Stomach (tissue), 8 donors: ENCODE measurements at regions not wholly inside any gene's neighbourhood (a gene's known extent, or its start where the extent isn't known, plus 50 kb on each side); places are given as distances from the start of the nearest gene placed in this dataset.

Source experiments
- DNase-seq, 2 donors: peaks; one replicate each; pipeline versions ENCODE4 v3.0.0 to v3.0.0-alpha.2; 2013 to 2019
- H3K27ac ChIP-seq, 5 donors: fragments of 200-600 bp in 4 of 5; sonication (generic) in 4 of 5; one replicate each; pipeline ENCODE4 v1.5.1; 2013 to 2019; ENCODE audit warnings: mild to moderate bottlenecking in 1 of 5, moderate library complexity in 1 of 5
- H3K27me3 ChIP-seq, 3 donors: fragments of 200-600 bp; sonication (generic); one replicate each; pipeline ENCODE4 v1.5.1; 2017 to 2019; ENCODE audit warnings: mixed run types in 1 of 3
- H3K36me3 ChIP-seq, 4 donors: fragments of 200-600 bp; sonication (generic); 1 replicate in 3 of 4; 2 replicates in 1 of 4; pipeline ENCODE4 v1.5.1; 2016 to 2019
- H3K4me1 ChIP-seq, 4 donors: fragments of 200-600 bp; sonication (generic); one replicate each; pipeline ENCODE4 v1.5.1; 2016 to 2019
- H3K4me3 ChIP-seq, 4 donors: fragments of 200-600 bp; sonication (generic) in 3 of 4; one replicate each; pipeline ENCODE4 v1.5.1; 2016 to 2019; ENCODE audit warnings: mild to moderate bottlenecking in 1 of 4
- H3K9me3 ChIP-seq, 4 donors: fragments of 200-600 bp; sonication (generic); one replicate each; pipeline ENCODE4 v1.5.1; 2016 to 2019
- CTCF ChIP-seq, 7 experiments: fragments of 450-650 bp in 4 of 7; fragments of 200-600 bp in 3 of 7; sonication (generic) in 3 of 7; IDR thresholded peaks; one replicate each; pipeline ENCODE4 v1.5.1; 2016 to 2019; ENCODE audit warnings: antibody characterized with exemption in 7 of 7, control low read depth in 2 of 7, mild to moderate bottlenecking in 1 of 7
- EP300 ChIP-seq: sonication (generic); formaldehyde crosslinking; IDR thresholded peaks from one replicate; pipeline ENCODE4 v1.6.1; 2017; ENCODE audit warnings: antibody characterized with exemption
- POLR2A ChIP-seq, 4 donors: fragments of 450-650 bp; IDR thresholded peaks; one replicate each; pipeline ENCODE4 v1.6.1; 2016; ENCODE audit warnings: antibody characterized with exemption in 4 of 4, control low read depth in 2 of 4, mild to moderate bottlenecking in 1 of 4, moderate library complexity in 1 of 4
- POLR2AphosphoS5 ChIP-seq, 3 donors: sonication (generic); formaldehyde crosslinking; IDR thresholded peaks; one replicate each; pipeline ENCODE4 v1.6.1; 2016; ENCODE audit warnings: antibody characterized with exemption in 3 of 3
- WGBS, 5 donors: extraction: QIAGEN DNeasy Blood & Tissue Kit in 3 of 5; methylation state at CpG; one replicate each; pipeline versions ENCODE4 v1.1.5 to v1.1.7; 2013 to 2018; 5-methylcytosine and 5-hydroxymethylcytosine counted together
- intact Hi-C: fragments of 100-400 bp; cut with DNase I; formaldehyde crosslinking; loops from one replicate; pipeline ENCODE4 v1.15.1; 2023; ENCODE audit warnings: low total_unique reads
- donor health status: healthy with polysubstance abuse.
- donor health status: Bipolar disorder and iron deficiency.
- donor health status: healthy.

DNA sequence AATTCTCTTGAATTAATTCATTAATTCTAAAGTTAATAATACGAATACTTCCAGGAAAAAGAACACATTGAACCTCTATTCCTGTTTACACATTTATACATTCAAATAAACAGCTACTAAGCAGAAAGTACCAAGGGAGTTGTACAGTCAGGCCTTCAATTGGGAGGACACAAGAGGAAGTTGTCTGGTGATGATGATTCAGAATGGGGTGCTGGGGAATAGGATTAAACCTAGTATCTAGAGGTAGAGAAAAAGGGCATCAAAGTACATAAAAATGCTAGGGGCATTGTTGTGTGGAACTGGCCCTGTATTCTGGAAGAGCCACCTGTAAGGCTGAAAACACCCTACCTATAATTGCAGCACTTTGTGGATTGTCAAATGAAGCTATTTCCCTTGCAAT is 71.7 kb upstream of the MROH9 start:
- Histone ChIP-seq H3K4me3 (no peak overlapping the region), H3K9me3 (no peaks in the 10 kb centered on the region), H3K27ac (no peak overlapping the region), H3K36me3 (no peaks in the 10 kb centered on the region), H3K27me3 (no peaks in the 10 kb centered on the region), H3K4me1 (no peaks in the 10 kb centered on the region)
- 64 to 85% (median 76%) methylated on average over 1 of the region's 1 CpG for WGBS, 5 donors
- TF ChIP-seq EP300 = no peak
- no peak for TF ChIP-seq POLR2AphosphoS5 (IDR thresholded peaks at IDR 0.05)
- no peak for TF ChIP-seq POLR2A (IDR thresholded peaks at IDR 0.05)
- no peak for TF ChIP-seq CTCF (IDR thresholded peaks at IDR 0.05)
- DNase-seq = no peak
- intact Hi-C loops = no loop called here

DNA sequence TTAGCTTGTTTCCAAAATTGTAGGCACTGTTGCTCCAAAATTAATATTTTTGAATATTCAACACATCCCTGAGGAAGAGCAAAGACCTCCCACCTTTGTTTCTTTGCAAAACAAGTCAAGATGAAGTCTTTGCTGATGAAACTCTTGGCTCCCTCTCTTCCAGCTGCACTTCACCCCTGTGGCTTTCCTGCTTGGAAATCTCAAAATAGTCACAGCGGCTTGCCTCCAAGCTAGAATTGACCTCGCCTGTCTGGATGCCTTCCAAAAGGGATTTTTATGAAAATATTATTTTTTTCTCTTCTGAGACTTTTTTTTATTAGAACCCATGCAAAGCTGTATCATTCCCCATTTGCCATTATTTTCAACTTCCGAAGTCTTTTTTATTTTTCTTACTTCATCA is 71.1 kb upstream of the MROH9 start:
- no peaks in the 10 kb centered on the region for H3K27me3 ChIP-seq
- WGBS, 5 donors = 67 to 85% (median 76%) methylated on average over 3 of the region's 3 CpGs
- no peak overlapping the region for H3K4me3 ChIP-seq
- no peaks in the 10 kb centered on the region for H3K9me3 ChIP-seq
- no peaks in the 10 kb centered on the region for H3K36me3 ChIP-seq
- H3K4me1 ChIP-seq = no peaks in the 10 kb centered on the region
- H3K27ac ChIP-seq = no peak overlapping the region
- TF ChIP-seq CTCF (IDR thresholded peaks at IDR 0.05) (no peak), POLR2AphosphoS5 (IDR thresholded peaks at IDR 0.05) (no peak), POLR2A (IDR thresholded peaks at IDR 0.05) (no peak), EP300 (no peak)
- DNase-seq = peak in 1 of 2 donors; percentile 51
- intact Hi-C loops = no loop called here

GRCh38 chr1:170864876-170865538 is 70.3 kb upstream of the MROH9 start:
- WGBS, 5 donors = 28 to 52% (median 43%) methylated on average over 2 of the region's 2 CpGs
- Histone ChIP-seq H3K27me3 (no peaks in the 10 kb centered on the region), H3K4me3 (no peak overlapping the region), H3K4me1 (no peaks in the 10 kb centered on the region), H3K9me3 (no peaks in the 10 kb centered on the region), H3K36me3 (no peaks in the 10 kb centered on the region), H3K27ac (peak overlapping the region in 1 of 5 donors; percentile 38)
- no peak for TF ChIP-seq POLR2A (IDR thresholded peaks at IDR 0.05)
- no peak for TF ChIP-seq POLR2AphosphoS5 (IDR thresholded peaks at IDR 0.05)
- TF ChIP-seq CTCF (IDR thresholded peaks at IDR 0.05) = no peak
- no peak for TF ChIP-seq EP300
- intact Hi-C loops = no loop called here
- DNase-seq = no peak

GRCh38 chr1:170866646-170867045 is 68.7 kb upstream of the MROH9 start:
- H3K4me3 ChIP-seq = no peak overlapping the region
- DNase-seq = no peak
- no peaks in the 10 kb centered on the region for H3K4me1 ChIP-seq
- WGBS, 5 donors = 36 to 67% (median 46%) methylated on average over 1 of the region's 1 CpG
- H3K36me3 ChIP-seq = no peaks in the 10 kb centered on the region
- H3K27me3 ChIP-seq = no peaks in the 10 kb centered on the region
- H3K27ac ChIP-seq = no peak overlapping the region
- intact Hi-C loops = no loop called here
- TF ChIP-seq POLR2A (IDR thresholded peaks at IDR 0.05) (no peak), CTCF (IDR thresholded peaks at IDR 0.05) (no peak), EP300 (no peak), POLR2AphosphoS5 (IDR thresholded peaks at IDR 0.05) (no peak)
- no peaks in the 10 kb centered on the region for H3K9me3 ChIP-seq
